GM12878 (cell line): ENCODE measurements at regions not wholly inside any gene's neighbourhood (a gene's known extent, or its start where the extent isn't known, plus 50 kb on each side); places are given as distances from the start of the nearest gene placed in this dataset.

Experiments used
- ATAC-seq: fragments of 200-7000 bp; cut with Tn5 transposase; 3 replicates; pipeline ENCODE4 v1.9.1; 2020; ENCODE audit warnings: mild to moderate bottlenecking, moderate library complexity
- BruUV-seq: library from RNA; stranded (reverse); fragments of 400-500 nt; replicated peaks from 2 replicates; lab custom pipeline; 2021; lab: Mats Ljungman, UMichigan
- CTCF ChIA-PET: fragments of 300-600 bp; sonication (Branson Sonifier 250); formaldehyde crosslinking; extraction: SDS; loops from one replicate; lab custom pipeline; 2021; ENCODE audit warnings: inconsistent platforms; lab: Yijun Ruan, JAX
- POLR2A ChIA-PET: fragments of 350-600 bp; formaldehyde crosslinking; extraction: SDS; loops from one replicate; lab custom pipeline; 2021; ENCODE audit warnings: inconsistent platforms; lab: Charles Lee
- RAD21 ChIA-PET: fragments of 300-600 bp; sonication (Branson Sonifier 250); formaldehyde crosslinking; loops from one replicate; lab custom pipeline; 2023; ENCODE audit warnings: antibody characterized with exemption; ENCODE audit not compliant: unreplicated experiment; lab: Charles Lee
- SMC1A ChIA-PET: fragments of 300-600 bp; sonication (Branson Sonifier 250); formaldehyde crosslinking; loops from one replicate; lab custom pipeline; 2023; ENCODE audit not compliant: unreplicated experiment, uncharacterized antibody; lab: Charles Lee
- DNase-seq: peaks from one replicate; pipeline ENCODE4 v3.0.0-alpha.2; 2011; ENCODE audit warnings: low read depth, low spot score
- FAIRE-seq: peaks from 3 replicates; lab custom pipeline; 2011; peaks lifted over from hg19 to GRCh38; lab: Jason Lieb, UNC
- H2AFZ ChIP-seq: 2 replicates; pipeline ENCODE4 v1.6.0; 2011; ENCODE audit warnings: low read depth, low read length, control low read depth; ENCODE audit not compliant: control insufficient read depth
- H3K27ac ChIP-seq: 2 replicates; pipeline ENCODE4 v1.5.1; 2011; ENCODE audit warnings: control low read depth; ENCODE audit not compliant: control insufficient read depth, insufficient read depth
- H3K27me3 ChIP-seq, 2 experiments: replicated peaks in 1 of 2; 2 replicates each; pipeline versions ENCODE4 v1.6.0 to v1.6.1; 2011; ENCODE audit warnings: low read length in 1 of 2; ENCODE audit not compliant: control insufficient read depth in 2 of 2, insufficient read depth in 2 of 2
- H3K36me3 ChIP-seq, 2 experiments: 2 replicates each; pipeline ENCODE4 v1.5.1; 2011; ENCODE audit warnings: low read length in 1 of 2; ENCODE audit not compliant: control insufficient read depth in 2 of 2, insufficient read depth in 2 of 2
- H3K4me1 ChIP-seq: 2 replicates; pipeline ENCODE4 v1.6.1; 2011; ENCODE audit warnings: mild to moderate bottlenecking, low read length, moderate library complexity, mixed read lengths; ENCODE audit not compliant: control insufficient read depth, insufficient read depth
- H3K4me2 ChIP-seq: 2 replicates; pipeline ENCODE4 v1.6.0; 2011; ENCODE audit warnings: control low read depth; ENCODE audit not compliant: control insufficient read depth, insufficient read depth
- H3K4me3 ChIP-seq: fragments of 200-600 bp; sonication (generic); 2 replicates; pipeline ENCODE4 v1.5.1; 2016
- H3K79me2 ChIP-seq: 2 replicates; pipeline ENCODE4 v1.6.0; 2011; ENCODE audit warnings: low read length; ENCODE audit not compliant: control insufficient read depth, insufficient read depth
- H3K9ac ChIP-seq: 2 replicates; pipeline ENCODE4 v1.8.0; 2011; ENCODE audit warnings: low read length, control low read depth, mixed read lengths; ENCODE audit not compliant: control insufficient read depth, insufficient read depth
- H3K9me3 ChIP-seq: replicated peaks from 3 replicates; pipeline ENCODE4 v1.5.1; 2011; ENCODE audit warnings: mild to moderate bottlenecking, low read length; ENCODE audit not compliant: control insufficient read depth, insufficient read depth
- H4K20me1 ChIP-seq: 2 replicates; pipeline ENCODE4 v1.6.0; 2011; ENCODE audit not compliant: control insufficient read depth, insufficient read depth
- MYC ChIP-seq: IDR thresholded peaks from 2 replicates; pipeline ENCODE4 v1.6.1; 2011; ENCODE audit warnings: mild to moderate bottlenecking, low read length, moderate library complexity, inconsistent platforms; ENCODE audit not compliant: insufficient read depth, insufficient replicate concordance, insufficient read length, severe bottlenecking
- POLR2AphosphoS2 ChIP-seq: IDR thresholded peaks from 2 replicates; pipeline ENCODE4 v1.6.1; 2011; ENCODE audit warnings: low read depth, mild to moderate bottlenecking, low read length, improper control_type of control experiment, moderate library complexity
- REST ChIP-seq: IDR thresholded peaks from 2 replicates; pipeline ENCODE4 v1.6.1; 2012; ENCODE audit warnings: mild to moderate bottlenecking, low read depth, low read length
- RFX5 ChIP-seq: IDR thresholded peaks from 2 replicates; pipeline ENCODE4 v1.6.1; 2011; ENCODE audit warnings: low read depth, low read length, improper control_type of control experiment
- SMAD1 ChIP-seq: fragments of 450-650 bp; IDR thresholded peaks from 2 replicates; pipeline ENCODE4 v1.6.1; 2018; ENCODE audit warnings: mild to moderate bottlenecking, low read depth; ENCODE audit not compliant: partially characterized antibody
- ZNF217 ChIP-seq: fragments of 450-650 bp; IDR thresholded peaks from 2 replicates; pipeline ENCODE4 v1.6.1; 2017; ENCODE audit warnings: antibody characterized with exemption, mild to moderate bottlenecking
- ZNF274 ChIP-seq: IDR thresholded peaks from one replicate; pipeline ENCODE4 v1.8.0; 2011; ENCODE audit not compliant: insufficient read length, insufficient read depth
- WGBS: methylation state at CpG from one replicate; pipeline ENCODE4 v1.1.6; 2016; ENCODE audit warnings: low lambda C conversion rate; ENCODE audit not compliant: insufficient replicate concordance, insufficient coverage; ENCODE audit errors: missing lambda C conversion rate; 5-methylcytosine and 5-hydroxymethylcytosine counted together
- in situ Hi-C: fragments of 300-500 bp; cut with MboI; formaldehyde crosslinking; loops from 9 replicates; pipeline ENCODE4 v1.14.3; 2018; ENCODE audit warnings: mixed read lengths
- intact Hi-C: fragments of 100-400 bp; cut with micrococcal nuclease; formaldehyde crosslinking; loops from one replicate; pipeline ENCODE4 v1.14.2; 2022; ENCODE audit not compliant: unreplicated experiment
- TF ChIP-seq, protein P1 (sequence below): fragments of 450-650 bp; formaldehyde crosslinking; IDR thresholded peaks from 2 replicates; pipeline ENCODE4 v1.4.0; 2022; ENCODE audit warnings: mild to moderate bottlenecking, moderate library complexity

- no peak overlapping the region for H2AFZ ChIP-seq
- ChIA-PET RAD21 (no interaction called here), CTCF (no interaction called here), SMC1A (no interaction called here), POLR2A (interaction anchor here (0.6 kb wide), 1 partner anchor 415 kb away, joined by 3 read pairs; no protein-coding TSS in a partner anchor)
- H3K79me2 ChIP-seq, result no peaks in the 10 kb centered on the region
- TF ChIP-seq POLR2AphosphoS2 (no peak), RFX5 (no peak), MYC (no peak), REST (no peak), ZNF217 (no peak), ZNF274 (no peak), SMAD1 (no peak)
- TF ChIP-seq, protein P1, sequence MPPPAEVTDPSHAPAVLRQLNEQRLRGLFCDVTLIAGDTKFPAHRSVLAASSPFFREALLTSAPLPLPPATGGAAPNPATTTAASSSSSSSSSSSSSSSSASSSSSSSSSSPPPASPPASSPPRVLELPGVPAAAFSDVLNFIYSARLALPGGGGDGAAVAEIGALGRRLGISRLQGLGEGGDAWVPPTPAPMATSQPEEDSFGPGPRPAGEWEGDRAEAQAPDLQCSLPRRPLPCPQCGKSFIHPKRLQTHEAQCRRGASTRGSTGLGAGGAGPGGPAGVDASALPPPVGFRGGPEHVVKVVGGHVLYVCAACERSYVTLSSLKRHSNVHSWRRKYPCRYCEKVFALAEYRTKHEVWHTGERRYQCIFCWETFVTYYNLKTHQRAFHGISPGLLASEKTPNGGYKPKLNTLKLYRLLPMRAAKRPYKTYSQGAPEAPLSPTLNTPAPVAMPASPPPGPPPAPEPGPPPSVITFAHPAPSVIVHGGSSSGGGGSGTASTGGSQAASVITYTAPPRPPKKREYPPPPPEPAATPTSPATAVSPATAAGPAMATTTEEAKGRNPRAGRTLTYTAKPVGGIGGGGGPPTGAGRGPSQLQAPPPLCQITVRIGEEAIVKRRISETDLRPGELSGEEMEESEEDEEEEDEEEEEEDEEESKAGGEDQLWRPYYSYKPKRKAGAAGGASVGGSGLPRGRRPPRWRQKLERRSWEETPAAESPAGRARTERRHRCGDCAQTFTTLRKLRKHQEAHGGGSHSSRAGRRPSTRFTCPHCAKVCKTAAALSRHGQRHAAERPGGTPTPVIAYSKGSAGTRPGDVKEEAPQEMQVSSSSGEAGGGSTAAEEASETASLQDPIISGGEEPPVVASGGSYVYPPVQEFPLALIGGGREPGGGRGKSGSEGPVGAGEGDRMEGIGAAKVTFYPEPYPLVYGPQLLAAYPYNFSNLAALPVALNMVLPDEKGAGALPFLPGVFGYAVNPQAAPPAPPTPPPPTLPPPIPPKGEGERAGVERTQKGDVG (CRISPR knock-in tag), result no peak
- FAIRE-seq, result no peak
- H3K4me3 ChIP-seq, result no peak overlapping the region
- in situ Hi-C loops (no loop called here), intact Hi-C loops (no loop called here)
- no peak overlapping the region for H3K4me2 ChIP-seq
- H3K36me3 ChIP-seq, result no peaks in the 10 kb centered on the region
- no peaks in the 10 kb centered on the region for H3K9me3 ChIP-seq
- H4K20me1 ChIP-seq, result no peaks in the 10 kb centered on the region
- no TSS peak for BruUV-seq
- H3K27me3 ChIP-seq, result no peaks in the 10 kb centered on the region
- H3K4me1 ChIP-seq, result no peaks in the 10 kb centered on the region
- WGBS, result 67% methylated on average over 32 of the region's 32 CpGs
- no peak overlapping the region for H3K9ac ChIP-seq
- DNase-seq, result no peak
- H3K27ac ChIP-seq, result no peak overlapping the region
- ATAC-seq, result no peak
Measured at GRCh38 chr4:1576304-1576960, 107.7 kb downstream of the FAM53A start.
